HG03342 (cell line): ENCODE measurements at regions not wholly inside any gene's neighbourhood (a gene's known extent, or its start where the extent isn't known, plus 50 kb on each side); places are given as distances from the start of the nearest gene placed in this dataset.

Source experiments
- ATAC-seq: cut with Tn5 transposase; IDR thresholded peaks from one replicate; pipeline ENCODE4 v1.9.1; 2021; ENCODE audit warnings: mild to moderate bottlenecking, moderate library complexity; ENCODE audit not compliant: unreplicated experiment

- no peak for ATAC-seq
Measured at GRCh38 chr4:149296503-149296902, 519.1 kb downstream of the IQCM start.

GRCh38 chr4:149296084-149296483, 519.6 kb downstream of the IQCM start:
- no peak for ATAC-seq

GRCh38 chr4:149294601-149295000, 521.0 kb downstream of the IQCM start:
- ATAC-seq, result no peak

GRCh38 chr4:149293046-149293649, 522.5 kb downstream of the IQCM start:
- no peak for ATAC-seq

- no peak for ATAC-seq
Measured at GRCh38 chr4:149292425-149293007, 523.1 kb downstream of the IQCM start.

GRCh38 chr4:149291463-149291862, 524.2 kb downstream of the IQCM start:
- ATAC-seq, result no peak

- no peak for ATAC-seq
Measured at GRCh38 chr4:149280806-149281205, 534.8 kb downstream of the IQCM start.

- ATAC-seq, result no peak
Measured at GRCh38 chr4:149279776-149280175, 535.9 kb downstream of the IQCM start.

GRCh38 chr4:149279331-149279730, 536.3 kb downstream of the IQCM start:
- no peak for ATAC-seq

GRCh38 chr4:149277705-149278104, 537.9 kb downstream of the IQCM start:
- ATAC-seq, result no peak

GRCh38 chr4:149269835-149270234, 545.8 kb downstream of the IQCM start:
- no peak for ATAC-seq

- no peak for ATAC-seq
Measured at GRCh38 chr4:149266301-149266700, 549.3 kb downstream of the IQCM start.

GRCh38 chr4:149265645-149266044, 550.0 kb downstream of the IQCM start:
- no peak for ATAC-seq

GRCh38 chr4:149264093-149264733, 551.4 kb downstream of the IQCM start:
- ATAC-seq, result peak; percentile 88

GRCh38 chr4:149248191-149248764, 567.4 kb downstream of the IQCM start:
- no peak for ATAC-seq

GRCh38 chr4:149247164-149247563, 568.5 kb downstream of the IQCM start:
- ATAC-seq, result no peak

- ATAC-seq, result no peak
Measured at GRCh38 chr4:149245333-149245732, 570.3 kb downstream of the IQCM start.

GRCh38 chr4:149238097-149238496, 577.5 kb downstream of the IQCM start:
- ATAC-seq, result no peak

- ATAC-seq, result no peak
Measured at GRCh38 chr4:149234798-149235197, 580.8 kb downstream of the IQCM start.

GRCh38 chr4:149223659-149224058, 592.0 kb downstream of the IQCM start:
- no peak for ATAC-seq

GRCh38 chr4:149218672-149219071, 597.0 kb downstream of the IQCM start:
- no peak for ATAC-seq

- ATAC-seq, result no peak
Measured at GRCh38 chr4:149214301-149214700, 601.3 kb downstream of the IQCM start.
